ENCODE measurements at regions not wholly inside any gene's neighbourhood (a gene's known extent, or its start where the extent isn't known, plus 50 kb on each side); places are given as distances from the start of the nearest gene placed in this dataset.
"Not testable (repeated sequence)": the region's sequence is repeated elsewhere in the genome, so short reads cannot be mapped to it uniquely, and the experiment has no call there.

- Mint-ChIP-seq H3K4me3 (no peak overlapping the region), H3K36me3 (ENCODE audit: low read depth) (no peaks in the 10 kb centered on the region), H3K9me3 (no peaks in the 10 kb centered on the region), H3K4me1 (ENCODE audit: low read depth) (no peaks in the 10 kb centered on the region), H3K27ac (no peak overlapping the region), H3K27me3 (no peaks in the 10 kb centered on the region)
- no peak for DNase-seq
- no peak for ATAC-seq
- intact Hi-C loops (cut with micrococcal nuclease), result no loop called here
- CTCF ChIA-PET, result no interaction called here
- POLR2A ChIA-PET, result no interaction called here
- TF ChIP-seq CTCF (IDR thresholded peaks at IDR 0.05), result no peak
These were observed 160.4 kb downstream of the KCNJ2 start for GRCh38 chr17:70329721-70330120.

DNA sequence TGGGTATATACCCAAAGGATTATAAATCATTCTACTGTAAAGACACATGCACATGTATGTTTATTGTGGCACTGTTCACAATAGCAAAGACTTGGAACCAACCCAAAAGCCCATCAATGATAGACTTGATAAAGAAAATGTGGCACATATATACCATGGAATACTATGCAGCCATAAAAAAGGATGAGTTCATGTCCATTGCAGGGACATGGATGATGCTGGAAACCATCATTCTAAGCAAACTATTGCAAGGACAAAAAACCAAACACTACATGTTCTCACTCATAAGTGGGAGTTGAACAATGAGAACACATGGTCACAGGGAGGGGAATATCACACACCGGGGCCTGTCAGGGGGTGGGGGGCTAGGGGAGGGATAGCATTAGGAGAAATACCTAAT is 161.7 kb downstream of the KCNJ2 start:
- H3K9me3 Mint-ChIP-seq; intact Hi-C loops (cut with micrococcal nuclease); ATAC-seq; POLR2A ChIA-PET; H3K36me3 Mint-ChIP-seq (ENCODE audit: low read depth); H3K4me3 Mint-ChIP-seq; DNase-seq; H3K4me1 Mint-ChIP-seq (ENCODE audit: low read depth); H3K27ac Mint-ChIP-seq; H3K27me3 Mint-ChIP-seq; CTCF ChIA-PET: not testable (repeated sequence)

DNA sequence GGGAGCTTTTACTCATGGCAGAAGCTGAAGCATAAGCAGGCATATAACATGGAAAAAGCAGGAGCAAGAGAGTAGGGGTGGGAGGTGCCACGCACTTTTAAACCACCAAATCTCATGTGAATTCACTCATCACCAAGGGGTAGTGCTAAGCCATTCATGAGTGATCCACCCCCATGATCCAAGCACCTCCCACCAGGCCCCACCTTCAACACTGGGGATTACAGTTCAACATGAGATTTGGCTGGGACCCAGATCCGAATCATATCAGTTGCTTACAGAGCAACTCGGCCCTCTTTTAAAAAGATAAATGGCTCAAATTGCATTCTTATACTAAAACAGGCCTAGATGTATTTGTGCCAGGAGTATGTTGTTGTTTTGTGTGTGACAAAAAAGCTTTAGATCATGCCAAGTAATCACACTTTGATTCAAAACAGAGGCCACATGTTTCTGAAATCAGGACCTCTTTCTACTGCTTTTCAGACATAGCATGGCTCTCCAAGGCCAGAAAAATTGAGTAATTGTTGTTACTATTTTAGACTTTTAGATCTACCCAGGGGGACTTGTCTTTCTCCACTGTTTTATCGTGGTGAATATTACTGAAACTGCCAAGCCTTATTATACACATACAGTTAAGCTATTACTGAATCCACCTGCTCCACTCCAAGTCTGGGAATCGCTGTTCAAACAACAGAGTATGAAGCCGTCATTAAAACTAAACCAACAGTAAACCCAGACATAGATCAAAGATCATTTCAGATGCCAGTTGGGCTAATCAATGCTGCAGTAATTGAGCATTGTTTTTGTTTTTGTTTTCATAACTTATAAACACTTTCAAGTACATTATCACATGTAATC is 163.3 kb downstream of the KCNJ2 start:
- Mint-ChIP-seq H3K9me3 (no peaks in the 10 kb centered on the region), H3K4me1 (ENCODE audit: low read depth) (no peaks in the 10 kb centered on the region), H3K27me3 (peaks cover 1% of the 10 kb centered on the region), H3K4me3 (no peak overlapping the region), H3K36me3 (ENCODE audit: low read depth) (no peaks in the 10 kb centered on the region), H3K27ac (no peak overlapping the region)
- ChIA-PET POLR2A (no interaction called here), CTCF (interaction anchor here (0.6 kb wide), 1 partner anchor 225 kb away, joined by 3 read pairs; no protein-coding TSS in a partner anchor)
- TF ChIP-seq CTCF (IDR thresholded peaks at IDR 0.05), result no peak
- DNase-seq (no peak), ATAC-seq (no peak)
- intact Hi-C loops (cut with micrococcal nuclease), result no loop called here

DNA sequence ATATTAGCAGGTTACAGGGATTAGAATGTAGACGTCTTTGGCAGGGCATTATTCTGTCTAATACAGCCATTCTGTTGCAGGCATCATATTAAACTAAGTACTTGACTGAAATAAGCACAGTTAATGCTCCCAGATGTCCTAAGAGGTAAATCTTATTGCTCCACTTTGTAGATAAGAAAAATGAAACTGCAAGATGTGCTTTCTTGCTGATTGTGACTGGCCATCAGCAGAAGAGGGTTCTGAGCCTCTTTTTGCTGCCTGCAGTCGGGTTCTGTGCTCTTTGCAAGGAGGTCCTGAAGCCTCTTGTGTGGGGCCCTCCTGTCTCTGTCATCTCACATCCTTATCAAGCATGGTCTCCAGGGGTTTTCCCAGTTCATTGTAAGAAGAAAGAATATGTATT is 167.1 kb downstream of the KCNJ2 start:
- DNase-seq (no peak), ATAC-seq (no peak)
- no peak for TF ChIP-seq CTCF (IDR thresholded peaks at IDR 0.05)
- no peaks in the 10 kb centered on the region for H3K36me3 Mint-ChIP-seq (ENCODE audit: low read depth)
- no peak overlapping the region for H3K4me3 Mint-ChIP-seq
- ChIA-PET POLR2A (no interaction called here), CTCF (no interaction called here)
- peaks cover 1% of the 10 kb centered on the region for H3K27me3 Mint-ChIP-seq
- intact Hi-C loops (cut with micrococcal nuclease), result no loop called here
- H3K9me3 Mint-ChIP-seq, result no peaks in the 10 kb centered on the region
- H3K4me1 Mint-ChIP-seq (ENCODE audit: low read depth), result no peaks in the 10 kb centered on the region
- H3K27ac Mint-ChIP-seq, result no peak overlapping the region

- POLR2A ChIA-PET, result no interaction called here
- no peak for TF ChIP-seq CTCF (IDR thresholded peaks at IDR 0.05)
- H3K27ac Mint-ChIP-seq, result no peak overlapping the region
- no peak for DNase-seq
- no peak overlapping the region for H3K4me3 Mint-ChIP-seq
- CTCF ChIA-PET, result no interaction called here
- H3K27me3 Mint-ChIP-seq, result peaks cover 3% of the 10 kb centered on the region
- peaks cover 4% of the 10 kb centered on the region for H3K4me1 Mint-ChIP-seq (ENCODE audit: low read depth)
- no peaks in the 10 kb centered on the region for H3K36me3 Mint-ChIP-seq (ENCODE audit: low read depth)
- H3K9me3 Mint-ChIP-seq, result no peaks in the 10 kb centered on the region
- no peak for ATAC-seq
- intact Hi-C loops (cut with micrococcal nuclease), result no loop called here
These were observed 169.6 kb downstream of the KCNJ2 start for GRCh38 chr17:70338946-70339354.

Data from activated CD8-positive, alpha-beta T cell treated with anti-CD3 and anti-CD28 coated beads for 36 hours (primary cell).